Suprapubic skin (tissue), 4 donors: ENCODE measurements at regions not wholly inside any gene's neighbourhood (a gene's known extent, or its start where the extent isn't known, plus 50 kb on each side); places are given as distances from the start of the nearest gene placed in this dataset.

ENCODE experiments used
- EP300 ChIP-seq: sonication (generic); formaldehyde crosslinking; IDR thresholded peaks from one replicate; pipeline ENCODE4 v1.6.1; 2017; ENCODE audit warnings: antibody characterized with exemption
- POLR2A ChIP-seq, 2 donors: fragments of 450-650 bp; IDR thresholded peaks; one replicate each; pipeline ENCODE4 v1.6.1; 2017; ENCODE audit warnings: antibody characterized with exemption in 2 of 2, mild to moderate bottlenecking in 2 of 2, moderate library complexity in 2 of 2
- POLR2AphosphoS5 ChIP-seq, 3 donors: sonication (generic); formaldehyde crosslinking; IDR thresholded peaks; one replicate each; pipeline ENCODE4 v1.6.1; 2017; ENCODE audit warnings: antibody characterized with exemption in 3 of 3
- TF ChIP-seq, protein P1 (sequence below), 2 donors: fragments of 200-600 bp in 1 of 2; fragments of 450-650 bp in 1 of 2; sonication (generic) in 1 of 2; IDR thresholded peaks; one replicate each; pipeline ENCODE4 v1.5.1; 2016 to 2019; ENCODE audit warnings: antibody characterized with exemption in 2 of 2, mild to moderate bottlenecking in 1 of 2, moderate library complexity in 1 of 2

DNA sequence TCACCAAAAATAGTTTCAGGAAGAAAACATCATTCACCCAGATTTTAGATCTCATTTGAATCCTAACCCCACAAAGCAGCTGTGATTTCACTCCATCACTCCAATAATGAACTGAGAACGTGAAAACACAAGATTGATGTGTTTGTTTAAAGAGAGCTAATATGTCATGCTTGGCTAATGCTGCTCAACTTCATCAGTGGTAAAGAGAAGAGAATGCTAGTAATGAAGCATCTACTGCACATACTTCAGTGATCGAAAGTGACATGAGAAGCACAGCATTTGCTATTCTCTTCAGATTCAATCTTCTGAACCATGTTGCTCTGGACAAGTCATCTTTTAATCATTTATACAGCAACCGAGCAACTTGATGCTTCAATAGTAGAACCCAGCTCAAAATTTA lies 874.7 kb downstream of the EFNA5 start:
- TF ChIP-seq, protein P1, sequence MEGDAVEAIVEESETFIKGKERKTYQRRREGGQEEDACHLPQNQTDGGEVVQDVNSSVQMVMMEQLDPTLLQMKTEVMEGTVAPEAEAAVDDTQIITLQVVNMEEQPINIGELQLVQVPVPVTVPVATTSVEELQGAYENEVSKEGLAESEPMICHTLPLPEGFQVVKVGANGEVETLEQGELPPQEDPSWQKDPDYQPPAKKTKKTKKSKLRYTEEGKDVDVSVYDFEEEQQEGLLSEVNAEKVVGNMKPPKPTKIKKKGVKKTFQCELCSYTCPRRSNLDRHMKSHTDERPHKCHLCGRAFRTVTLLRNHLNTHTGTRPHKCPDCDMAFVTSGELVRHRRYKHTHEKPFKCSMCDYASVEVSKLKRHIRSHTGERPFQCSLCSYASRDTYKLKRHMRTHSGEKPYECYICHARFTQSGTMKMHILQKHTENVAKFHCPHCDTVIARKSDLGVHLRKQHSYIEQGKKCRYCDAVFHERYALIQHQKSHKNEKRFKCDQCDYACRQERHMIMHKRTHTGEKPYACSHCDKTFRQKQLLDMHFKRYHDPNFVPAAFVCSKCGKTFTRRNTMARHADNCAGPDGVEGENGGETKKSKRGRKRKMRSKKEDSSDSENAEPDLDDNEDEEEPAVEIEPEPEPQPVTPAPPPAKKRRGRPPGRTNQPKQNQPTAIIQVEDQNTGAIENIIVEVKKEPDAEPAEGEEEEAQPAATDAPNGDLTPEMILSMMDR (IDR thresholded peaks at IDR 0.05) = no peak
- TF ChIP-seq POLR2A (IDR thresholded peaks at IDR 0.05) (no peak), EP300 (no peak), POLR2AphosphoS5 (IDR thresholded peaks at IDR 0.05) (no peak)
